Smooth muscle cell (in vitro differentiated cells): ENCODE measurements at regions not wholly inside any gene's neighbourhood (a gene's known extent, or its start where the extent isn't known, plus 50 kb on each side); places are given as distances from the start of the nearest gene placed in this dataset.

Source experiments
- DNase-seq: peaks from one replicate; lab custom pipeline; 2025; ENCODE audit not compliant: unreplicated experiment; lab: John Stamatoyannopoulos, UW
- H2AFZ ChIP-seq: fragments of 200-600 bp; sonication (generic); 2 replicates; pipeline ENCODE4 v1.6.0; 2016; ENCODE audit warnings: antibody characterized with exemption, low read depth, mild to moderate bottlenecking
- H3F3A ChIP-seq: fragments of 200-600 bp; sonication (generic); 2 replicates; pipeline ENCODE4 v1.6.0; 2017; ENCODE audit warnings: antibody characterized with exemption, low read depth
- H3K27ac ChIP-seq: fragments of 200-600 bp; sonication (generic); 2 replicates; pipeline ENCODE4 v1.5.1; 2016; ENCODE audit warnings: low read depth, mild to moderate bottlenecking
- H3K27me3 ChIP-seq: fragments of 200-600 bp; sonication (generic); 2 replicates; pipeline ENCODE4 v1.6.1; 2016; ENCODE audit warnings: low read depth, mild to moderate bottlenecking
- H3K36me3 ChIP-seq: fragments of 200-600 bp; sonication (generic); 2 replicates; pipeline ENCODE4 v1.5.1; 2016; ENCODE audit warnings: low read depth
- H3K4me1 ChIP-seq: fragments of 200-600 bp; sonication (generic); 2 replicates; pipeline ENCODE4 v1.5.1; 2016; ENCODE audit warnings: low read depth
- H3K4me2 ChIP-seq: fragments of 200-600 bp; sonication (generic); 2 replicates; pipeline ENCODE4 v1.6.0; 2016; ENCODE audit warnings: mild to moderate bottlenecking
- H3K4me3 ChIP-seq: fragments of 200-600 bp; sonication (generic); 2 replicates; pipeline ENCODE4 v1.5.1; 2016; ENCODE audit warnings: mild to moderate bottlenecking
- H3K79me2 ChIP-seq: fragments of 200-600 bp; sonication (generic); 2 replicates; pipeline ENCODE4 v1.6.0; 2016; ENCODE audit warnings: low read depth, mild to moderate bottlenecking
- H3K9ac ChIP-seq: fragments of 200-600 bp; sonication (generic); 2 replicates; pipeline ENCODE4 v1.6.0; 2016; ENCODE audit warnings: low read depth
- H3K9me3 ChIP-seq: fragments of 200-600 bp; sonication (generic); replicated peaks from 2 replicates; pipeline ENCODE4 v1.5.1; 2016; ENCODE audit warnings: low read depth
- H4K20me1 ChIP-seq: fragments of 200-600 bp; sonication (generic); 2 replicates; pipeline ENCODE4 v1.6.0; 2016; ENCODE audit warnings: low read depth
- CTCF ChIP-seq: fragments of 200-600 bp; sonication (generic); IDR thresholded peaks from 2 replicates; pipeline ENCODE4 v1.5.1; 2017; ENCODE audit warnings: borderline replicate concordance, mild to moderate bottlenecking, antibody characterized with exemption; ENCODE audit not compliant: insufficient read depth, poor library complexity, severe bottlenecking
- WGBS: methylation state at CpG from one replicate; pipeline ENCODE4 v1.1.7; 2016; ENCODE audit warnings: low lambda C conversion rate; 5-methylcytosine and 5-hydroxymethylcytosine counted together

- Histone ChIP-seq H3K9me3 (no peaks in the 10 kb centered on the region), H3K4me2 (no peak overlapping the region), H3K9ac (no peak overlapping the region), H3K79me2 (no peaks in the 10 kb centered on the region), H3K4me3 (no peak overlapping the region), H3K4me1 (peaks cover 26% of the 10 kb centered on the region), H3K27me3 (no peaks in the 10 kb centered on the region), H2AFZ (no peak overlapping the region), H4K20me1 (no peaks in the 10 kb centered on the region), H3F3A (no peaks in the 10 kb centered on the region), H3K27ac (no peak overlapping the region), H3K36me3 (no peaks in the 10 kb centered on the region)
- WGBS, result 85% methylated on average over 4 of the region's 4 CpGs
- DNase-seq, result no peak
- TF ChIP-seq CTCF, result no peak
Observed at GRCh38 chr4:83864097-83864817, 328.3 kb downstream of the GPAT3 start.

- H3K4me1 ChIP-seq, result peaks cover 25% of the 10 kb centered on the region
- H3K27me3 ChIP-seq, result no peaks in the 10 kb centered on the region
- no peak overlapping the region for H2AFZ ChIP-seq
- DNase-seq, result no peak
- WGBS, result 76% methylated on average over 10 of the region's 10 CpGs
- no peak for TF ChIP-seq CTCF
- no peak overlapping the region for H3K9ac ChIP-seq
- no peaks in the 10 kb centered on the region for H3K36me3 ChIP-seq
- no peaks in the 10 kb centered on the region for H3K79me2 ChIP-seq
- H3K9me3 ChIP-seq, result no peaks in the 10 kb centered on the region
- no peak overlapping the region for H3K4me3 ChIP-seq
- no peak overlapping the region for H3K27ac ChIP-seq
- H3K4me2 ChIP-seq, result no peak overlapping the region
- H4K20me1 ChIP-seq, result no peaks in the 10 kb centered on the region
- no peaks in the 10 kb centered on the region for H3F3A ChIP-seq
Observed at GRCh38 chr4:83862471-83862870, 326.6 kb downstream of the GPAT3 start.

- H3F3A ChIP-seq, result no peaks in the 10 kb centered on the region
- no peak for DNase-seq
- H3K9me3 ChIP-seq, result no peaks in the 10 kb centered on the region
- no peaks in the 10 kb centered on the region for H3K79me2 ChIP-seq
- TF ChIP-seq CTCF, result no peak
- 89% methylated on average over 2 of the region's 2 CpGs for WGBS
- no peak overlapping the region for H3K4me3 ChIP-seq
- peaks cover 5% of the 10 kb centered on the region for H3K4me1 ChIP-seq
- no peaks in the 10 kb centered on the region for H3K27me3 ChIP-seq
- H3K9ac ChIP-seq, result no peak overlapping the region
- no peak overlapping the region for H3K27ac ChIP-seq
- no peaks in the 10 kb centered on the region for H4K20me1 ChIP-seq
- H2AFZ ChIP-seq, result no peak overlapping the region
- H3K4me2 ChIP-seq, result no peak overlapping the region
- no peaks in the 10 kb centered on the region for H3K36me3 ChIP-seq
Observed at GRCh38 chr4:83860200-83860599, 324.3 kb downstream of the GPAT3 start.

GRCh38 chr4:83858131-83858530, 322.2 kb downstream of the GPAT3 start:
- Histone ChIP-seq H3K9ac (no peak overlapping the region), H4K20me1 (no peaks in the 10 kb centered on the region), H3K9me3 (no peaks in the 10 kb centered on the region), H3K4me2 (no peak overlapping the region), H3K27me3 (no peaks in the 10 kb centered on the region), H3K4me1 (no peaks in the 10 kb centered on the region), H3K4me3 (no peak overlapping the region), H3K36me3 (no peaks in the 10 kb centered on the region), H3K79me2 (no peaks in the 10 kb centered on the region), H2AFZ (no peak overlapping the region), H3F3A (no peaks in the 10 kb centered on the region), H3K27ac (no peak overlapping the region)
- DNase-seq, result no peak
- 78% methylated on average over 5 of the region's 5 CpGs for WGBS
- TF ChIP-seq CTCF, result no peak
